GM12864 (cell line): ENCODE measurements at regions not wholly inside any gene's neighbourhood (a gene's known extent, or its start where the extent isn't known, plus 50 kb on each side); places are given as distances from the start of the nearest gene placed in this dataset.

Experiments used
- DNase-seq: peaks from one replicate; pipeline ENCODE4 v3.0.0-alpha.2; 2011; ENCODE audit warnings: low read depth
- H3K4me3 ChIP-seq: 2 replicates; pipeline ENCODE4 v1.5.1; 2011; ENCODE audit warnings: mild to moderate bottlenecking, low read depth, low read length, control low read depth
- TF ChIP-seq, protein P1 (sequence below): IDR thresholded peaks from 2 replicates; pipeline ENCODE4 v1.5.1; 2011; ENCODE audit warnings: low read depth, mild to moderate bottlenecking, moderate library complexity, low read length, control low read depth, inconsistent platforms; ENCODE audit errors: missing control alignments

DNA sequence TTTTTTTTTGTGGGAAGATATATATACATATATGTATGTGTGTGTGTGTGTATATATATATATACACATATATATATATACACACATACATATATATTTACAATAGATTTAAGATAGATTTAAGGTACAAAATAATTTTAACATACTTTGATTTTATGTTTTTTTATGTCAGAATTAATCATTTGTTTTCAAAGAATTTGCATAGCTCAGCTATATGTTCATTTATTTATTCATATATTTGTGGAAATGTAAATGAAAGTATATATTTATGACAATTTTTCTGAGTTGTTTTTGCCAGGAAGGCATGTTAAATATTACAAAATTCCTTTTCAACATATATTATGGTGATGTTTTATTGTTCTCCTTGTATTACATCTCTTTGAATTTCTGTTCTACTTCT, 887.4 kb upstream of the NOVA1 start:
- no peak for DNase-seq
- no peak overlapping the region for H3K4me3 ChIP-seq
- TF ChIP-seq, protein P1, sequence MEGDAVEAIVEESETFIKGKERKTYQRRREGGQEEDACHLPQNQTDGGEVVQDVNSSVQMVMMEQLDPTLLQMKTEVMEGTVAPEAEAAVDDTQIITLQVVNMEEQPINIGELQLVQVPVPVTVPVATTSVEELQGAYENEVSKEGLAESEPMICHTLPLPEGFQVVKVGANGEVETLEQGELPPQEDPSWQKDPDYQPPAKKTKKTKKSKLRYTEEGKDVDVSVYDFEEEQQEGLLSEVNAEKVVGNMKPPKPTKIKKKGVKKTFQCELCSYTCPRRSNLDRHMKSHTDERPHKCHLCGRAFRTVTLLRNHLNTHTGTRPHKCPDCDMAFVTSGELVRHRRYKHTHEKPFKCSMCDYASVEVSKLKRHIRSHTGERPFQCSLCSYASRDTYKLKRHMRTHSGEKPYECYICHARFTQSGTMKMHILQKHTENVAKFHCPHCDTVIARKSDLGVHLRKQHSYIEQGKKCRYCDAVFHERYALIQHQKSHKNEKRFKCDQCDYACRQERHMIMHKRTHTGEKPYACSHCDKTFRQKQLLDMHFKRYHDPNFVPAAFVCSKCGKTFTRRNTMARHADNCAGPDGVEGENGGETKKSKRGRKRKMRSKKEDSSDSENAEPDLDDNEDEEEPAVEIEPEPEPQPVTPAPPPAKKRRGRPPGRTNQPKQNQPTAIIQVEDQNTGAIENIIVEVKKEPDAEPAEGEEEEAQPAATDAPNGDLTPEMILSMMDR = no peak

DNA sequence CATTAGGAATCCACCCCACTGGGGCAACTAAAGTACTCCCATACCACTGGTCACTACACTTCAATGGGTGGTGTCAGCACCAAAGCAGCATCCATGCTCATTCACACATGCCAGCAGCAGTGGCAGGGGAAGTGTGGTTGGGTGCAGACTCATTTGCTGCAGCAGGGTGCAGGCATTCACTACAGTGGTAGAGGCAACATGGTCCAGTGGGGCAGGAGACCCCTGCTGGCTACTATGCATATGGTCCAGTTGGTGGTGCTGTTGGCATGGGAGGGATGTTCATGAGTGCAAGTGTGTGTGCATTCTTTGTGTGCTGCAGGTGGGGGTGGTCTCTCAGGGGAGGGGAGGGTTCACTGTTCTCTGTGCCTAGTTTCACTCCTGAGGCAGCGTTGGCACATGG, 908.4 kb upstream of the NOVA1 start:
- TF ChIP-seq, protein P1 = no peak
- DNase-seq = no peak
- no peak overlapping the region for H3K4me3 ChIP-seq

DNA sequence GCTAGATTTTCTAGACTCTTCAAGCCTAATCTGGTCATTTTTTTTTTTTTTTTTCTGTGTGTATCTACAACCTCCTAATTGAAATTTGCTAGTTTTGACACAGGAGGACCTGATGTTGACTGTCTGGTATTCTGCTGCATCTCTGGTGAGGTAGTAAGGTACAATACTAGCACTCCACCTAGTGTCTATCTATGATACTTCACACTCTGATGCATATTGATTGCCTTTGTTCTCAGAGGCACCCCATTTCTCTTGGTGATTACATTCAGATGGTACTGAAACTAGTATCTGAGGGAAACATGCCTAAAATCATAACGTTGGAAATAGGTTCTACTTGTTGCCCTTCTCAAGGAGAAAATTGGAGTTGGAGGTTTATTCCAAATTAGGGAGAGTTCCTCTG, 930.5 kb upstream of the NOVA1 start:
- DNase-seq = no peak
- TF ChIP-seq, protein P1 = no peak
- no peak overlapping the region for H3K4me3 ChIP-seq

DNA sequence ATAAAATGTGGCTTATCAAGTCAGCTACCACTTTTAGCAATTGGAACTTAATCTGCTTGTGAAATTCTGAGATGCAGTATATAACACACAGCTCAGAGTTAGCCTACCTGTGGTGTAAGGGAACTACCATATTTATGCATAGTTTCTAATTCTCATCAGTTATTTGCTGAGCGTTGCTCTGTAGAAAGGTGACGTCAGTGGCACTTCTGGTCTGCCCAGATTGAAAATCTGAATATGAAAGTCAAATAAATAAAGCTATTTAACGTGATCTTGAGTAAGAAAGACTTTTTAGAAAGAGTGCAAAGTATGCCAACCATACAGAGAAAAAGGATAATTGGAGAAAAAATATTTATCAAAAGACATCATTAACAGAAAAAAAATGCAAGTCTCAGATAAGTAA, 938.9 kb upstream of the NOVA1 start:
- H3K4me3 ChIP-seq = no peak overlapping the region
- TF ChIP-seq, protein P1 = no peak
- DNase-seq = no peak

DNA sequence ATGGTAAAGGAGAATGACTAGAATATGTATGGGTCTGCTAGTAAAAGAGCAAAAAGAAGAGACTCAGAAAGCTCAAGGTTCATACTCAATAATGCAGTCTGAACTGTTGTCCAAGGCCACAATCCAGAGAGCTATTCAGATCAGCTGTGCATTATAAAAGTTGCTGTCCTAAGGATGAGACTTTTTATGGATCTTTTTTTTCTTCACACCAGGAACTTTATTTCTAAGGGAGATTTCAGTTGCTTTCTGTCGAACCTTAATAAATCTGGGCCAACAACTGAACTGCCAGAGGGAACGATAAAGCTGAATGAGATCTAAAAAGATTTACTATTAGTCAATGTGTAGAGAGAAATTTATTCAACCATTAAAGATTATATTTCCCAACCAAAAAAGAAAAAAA, 948.3 kb upstream of the NOVA1 start:
- TF ChIP-seq, protein P1 = no peak
- DNase-seq = no peak
- H3K4me3 ChIP-seq = no peak overlapping the region

DNA sequence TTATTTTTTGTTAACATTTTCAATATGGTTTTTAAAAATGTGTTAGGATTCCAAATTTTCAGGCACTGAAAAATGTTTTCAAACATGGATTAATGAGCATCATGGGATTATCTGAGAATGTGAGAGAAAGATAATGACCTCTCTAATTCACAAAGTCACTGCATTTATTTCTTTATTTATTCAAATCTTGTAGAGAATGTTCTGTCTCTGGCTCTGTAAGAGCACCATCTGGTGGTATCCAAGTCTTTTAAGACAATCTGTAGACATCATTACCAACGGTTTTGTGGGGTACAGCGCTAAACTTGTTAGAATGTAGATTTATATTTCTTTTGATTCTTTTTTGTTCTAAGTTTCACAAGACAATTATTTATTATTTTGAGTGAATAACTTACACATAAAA, 956.0 kb upstream of the NOVA1 start:
- no peak for DNase-seq
- H3K4me3 ChIP-seq = no peak overlapping the region
- TF ChIP-seq, protein P1 = no peak

DNA sequence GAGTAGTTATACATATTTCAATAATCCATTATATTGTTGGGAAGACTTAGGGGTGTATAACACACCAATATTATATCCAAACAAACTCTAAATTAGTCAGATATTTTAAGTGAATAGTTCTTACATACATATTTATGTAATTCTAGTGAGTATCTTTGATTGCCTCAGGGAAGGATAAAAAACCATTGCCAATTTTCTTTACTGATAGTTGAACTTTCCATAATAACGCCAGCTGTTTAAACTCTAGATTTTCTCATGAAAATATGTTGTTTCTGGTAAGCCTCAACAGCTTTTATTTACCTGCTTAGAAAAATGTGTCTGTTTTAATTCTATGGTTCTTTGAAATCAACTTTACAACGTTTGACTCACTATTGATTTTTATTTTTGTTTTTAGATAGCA, 959.6 kb upstream of the NOVA1 start:
- TF ChIP-seq, protein P1 = no peak
- DNase-seq = no peak
- no peak overlapping the region for H3K4me3 ChIP-seq
